HG03342 (cell line): ENCODE measurements at regions not wholly inside any gene's neighbourhood (a gene's known extent, or its start where the extent isn't known, plus 50 kb on each side); places are given as distances from the start of the nearest gene placed in this dataset.
"Not testable (repeated sequence)": the region's sequence is repeated elsewhere in the genome, so short reads cannot be mapped to it uniquely, and the experiment has no call there.

ENCODE experiments used
- ATAC-seq: cut with Tn5 transposase; IDR thresholded peaks from one replicate; pipeline ENCODE4 v1.9.1; 2021; ENCODE audit warnings: mild to moderate bottlenecking, moderate library complexity; ENCODE audit not compliant: unreplicated experiment

DNA sequence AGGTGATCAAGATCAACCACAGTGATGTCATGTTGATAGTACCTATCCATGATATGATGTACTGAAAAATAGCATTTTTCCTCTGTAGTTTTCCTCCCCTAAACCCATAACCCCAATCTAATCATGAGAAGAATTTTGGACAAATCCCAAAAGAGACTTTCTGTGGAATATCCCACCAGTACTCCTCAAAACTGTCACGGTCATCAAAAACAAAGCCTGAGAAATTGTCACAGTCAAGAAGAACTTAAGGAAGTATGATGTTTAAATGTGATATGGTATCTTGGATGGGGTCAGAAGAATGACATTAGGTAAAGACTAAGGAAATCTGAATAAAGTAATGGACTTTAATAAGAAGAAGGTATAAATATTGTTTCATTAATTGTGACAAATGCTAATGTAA lies 248.8 kb downstream of the RMST start:
- no peak for ATAC-seq

- ATAC-seq: no peak
Measured at GRCh38 chr12:97713270-97713669, 250.7 kb downstream of the RMST start.

- no peak for ATAC-seq
Measured at GRCh38 chr12:97714107-97714563, 251.5 kb downstream of the RMST start.

DNA sequence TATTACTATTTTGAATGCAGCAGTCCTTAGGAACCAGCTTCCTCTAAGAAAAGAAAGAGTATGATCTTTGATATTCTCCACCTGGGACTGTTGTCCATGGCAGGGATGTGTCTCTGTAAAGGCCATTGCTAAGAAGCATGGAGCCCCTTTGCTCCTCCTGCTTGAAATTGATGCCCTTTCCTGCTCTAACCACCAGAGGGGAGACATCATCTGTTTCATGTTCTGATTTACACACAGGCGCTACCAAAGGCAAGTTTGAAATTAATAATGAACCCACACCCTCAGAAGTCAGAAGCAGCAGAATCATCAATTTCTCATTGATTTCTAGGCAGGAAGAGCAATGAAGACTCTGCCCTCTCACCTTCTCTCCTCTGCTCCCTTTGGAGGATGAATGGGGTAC lies 253.8 kb downstream of the RMST start:
- ATAC-seq: no peak

- ATAC-seq: not testable (repeated sequence)
Measured at GRCh38 chr12:97723801-97724200, 261.2 kb downstream of the RMST start.

GRCh38 chr12:97745406-97746101 lies 282.9 kb downstream of the RMST start:
- no peak for ATAC-seq

GRCh38 chr12:97748298-97748697 lies 285.7 kb downstream of the RMST start:
- no peak for ATAC-seq

DNA sequence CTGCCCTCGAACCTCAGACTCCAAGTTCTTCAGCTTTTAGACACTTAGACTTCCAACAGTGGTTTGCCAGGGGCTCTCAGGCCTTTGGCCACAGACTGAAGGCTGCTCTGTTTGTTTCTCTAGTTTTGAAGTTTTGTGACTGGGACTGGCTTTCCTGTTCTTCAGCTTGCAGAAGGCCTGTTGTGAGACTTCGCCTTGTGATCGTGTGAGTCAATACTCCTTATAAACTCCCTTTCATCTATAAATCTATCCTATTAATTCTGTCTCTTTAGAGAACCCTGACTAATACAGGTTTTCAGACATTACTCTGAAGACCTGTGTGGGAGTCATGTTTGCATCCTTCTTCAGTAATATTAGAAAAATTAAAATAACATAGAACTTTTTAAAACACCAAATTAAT lies 289.1 kb downstream of the RMST start:
- ATAC-seq: no peak

DNA sequence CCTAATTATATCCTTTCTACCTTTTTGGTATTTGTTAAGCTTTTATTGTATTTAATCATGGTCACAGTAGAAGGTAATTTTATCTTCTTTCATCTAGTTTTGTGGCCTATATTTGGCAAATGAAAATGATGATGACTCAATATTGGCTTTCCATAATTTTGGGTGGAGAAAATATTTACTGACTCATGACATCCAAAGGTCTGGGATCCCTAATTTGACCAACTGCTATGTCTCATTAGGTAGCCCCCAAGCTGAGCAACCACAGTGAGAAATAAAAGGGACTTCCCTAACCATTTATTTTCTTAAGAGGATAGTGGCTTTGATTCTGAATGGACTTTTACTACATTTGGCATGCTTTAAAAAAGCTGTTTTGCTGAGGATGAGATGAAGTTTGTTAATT lies 289.5 kb downstream of the RMST start:
- no peak for ATAC-seq

DNA sequence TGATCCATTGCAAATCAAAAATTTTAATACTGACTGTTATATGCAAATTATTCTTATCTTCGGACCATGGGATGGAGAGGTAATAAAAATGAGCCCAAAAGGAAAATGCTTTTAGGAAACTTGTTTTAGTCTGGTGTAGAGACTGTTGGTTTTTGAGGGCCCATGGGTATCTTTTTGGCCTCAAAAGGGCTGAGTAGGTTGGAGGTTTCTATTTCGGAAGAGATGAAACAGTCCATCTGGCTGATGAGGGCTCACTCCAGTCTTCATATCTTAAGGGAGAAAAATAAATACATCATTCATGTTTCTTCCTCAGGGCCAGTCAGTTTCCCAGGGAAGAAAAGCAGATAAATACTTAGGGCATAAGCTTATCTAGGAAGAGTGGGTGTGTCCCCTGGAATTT lies 290.7 kb downstream of the RMST start:
- no peak for ATAC-seq

DNA sequence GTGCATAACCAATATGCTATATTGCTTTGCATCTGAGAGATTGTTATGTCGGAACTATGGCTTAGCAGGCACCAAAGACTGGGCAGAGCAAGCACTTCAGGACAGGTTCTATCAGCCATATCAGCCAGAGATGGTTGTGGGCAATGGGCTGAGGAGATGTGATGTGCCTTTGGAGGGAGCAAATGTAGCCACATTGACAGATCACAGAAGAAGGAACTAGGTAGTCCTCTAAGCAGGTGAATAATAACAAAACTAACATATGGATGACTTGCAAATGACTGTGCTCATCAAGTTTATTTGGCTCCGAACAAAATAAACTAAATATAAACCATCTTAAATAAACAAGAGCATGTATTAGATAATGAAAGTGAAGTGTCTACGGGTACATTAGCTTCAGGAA lies 291.7 kb downstream of the RMST start:
- ATAC-seq: no peak

DNA sequence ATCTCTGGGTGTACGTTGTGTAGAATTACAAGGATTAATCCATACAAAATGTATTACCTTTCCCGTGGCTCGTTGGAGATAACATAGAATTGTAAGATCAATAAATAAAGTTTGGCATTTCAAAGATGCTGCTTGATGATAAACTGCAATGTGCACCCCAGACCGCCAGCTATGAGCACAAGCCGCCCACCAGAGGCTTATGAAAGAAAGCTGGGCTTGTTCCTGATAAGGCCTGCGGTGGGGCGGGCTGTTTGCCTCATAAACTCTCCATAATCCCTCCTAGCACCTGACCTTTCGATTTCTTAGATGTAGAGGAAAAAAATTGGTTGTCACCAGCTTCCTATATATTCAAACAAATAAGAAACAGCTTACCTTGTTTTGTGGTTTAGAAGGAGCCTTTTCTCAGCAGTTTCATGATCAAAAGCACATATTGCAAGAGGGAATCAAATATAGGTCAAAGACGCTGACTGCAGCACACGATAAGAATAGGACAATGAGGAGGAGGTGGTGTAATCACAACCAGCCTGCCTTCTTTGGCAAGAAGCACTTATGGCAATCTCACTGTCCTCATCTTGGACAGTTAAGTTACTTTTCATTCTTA lies 293.6 kb downstream of the RMST start:
- ATAC-seq: no peak

DNA sequence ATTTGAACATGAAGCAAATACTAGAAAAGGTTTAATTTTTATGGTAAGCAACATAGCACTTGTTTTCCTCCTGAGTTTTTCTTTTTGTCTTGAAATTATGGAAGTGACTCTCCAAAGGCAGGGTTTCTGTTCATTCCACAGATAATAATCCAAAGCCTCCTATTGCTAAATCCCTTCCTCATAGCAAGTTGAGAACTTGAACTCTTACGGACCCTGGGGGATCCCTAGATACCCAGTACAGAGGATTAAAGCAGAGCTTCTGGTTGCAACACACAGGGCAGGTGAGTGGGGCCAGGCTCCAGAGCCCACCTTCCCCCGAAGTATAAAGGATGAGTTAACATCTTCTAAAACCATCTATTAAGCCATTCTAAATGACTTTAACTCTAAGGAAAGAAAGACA lies 294.1 kb downstream of the RMST start:
- ATAC-seq: no peak

DNA sequence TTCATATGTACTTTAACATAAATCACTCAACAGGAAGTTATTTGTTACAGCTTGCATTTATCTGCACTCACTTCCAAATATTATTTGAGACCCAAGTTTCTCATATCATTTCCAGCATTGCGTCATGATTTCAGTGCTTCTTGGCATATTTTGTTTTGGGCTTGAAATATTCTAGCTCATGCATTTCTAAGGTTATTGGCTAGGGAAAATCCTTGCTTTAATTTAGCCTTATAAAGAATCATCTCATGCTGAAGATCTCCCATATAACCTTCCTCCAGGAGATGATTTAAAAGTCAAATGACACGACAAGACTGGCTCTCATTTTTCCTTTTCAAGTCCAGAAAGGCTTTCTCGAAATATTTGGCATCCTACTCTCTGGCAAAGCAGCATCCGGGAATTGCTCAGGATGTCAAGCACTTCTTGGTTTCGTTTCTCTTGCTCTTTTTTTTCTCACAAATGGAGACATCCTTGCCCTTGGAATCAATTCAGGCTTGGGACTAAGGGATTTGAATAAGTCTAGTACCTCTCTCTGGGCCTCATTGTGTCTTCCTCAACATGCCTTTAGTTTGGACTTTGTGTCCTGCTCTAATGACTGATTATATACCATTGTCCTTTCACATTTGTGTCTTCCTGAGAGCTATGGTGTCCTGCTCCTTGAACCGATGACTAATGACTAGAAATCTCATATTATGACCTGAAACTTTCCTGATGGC lies 295.0 kb downstream of the RMST start:
- no peak for ATAC-seq

- no peak for ATAC-seq
Measured at GRCh38 chr12:97758194-97758501, 295.5 kb downstream of the RMST start.

GRCh38 chr12:97758586-97758985 lies 296.0 kb downstream of the RMST start:
- no peak for ATAC-seq

DNA sequence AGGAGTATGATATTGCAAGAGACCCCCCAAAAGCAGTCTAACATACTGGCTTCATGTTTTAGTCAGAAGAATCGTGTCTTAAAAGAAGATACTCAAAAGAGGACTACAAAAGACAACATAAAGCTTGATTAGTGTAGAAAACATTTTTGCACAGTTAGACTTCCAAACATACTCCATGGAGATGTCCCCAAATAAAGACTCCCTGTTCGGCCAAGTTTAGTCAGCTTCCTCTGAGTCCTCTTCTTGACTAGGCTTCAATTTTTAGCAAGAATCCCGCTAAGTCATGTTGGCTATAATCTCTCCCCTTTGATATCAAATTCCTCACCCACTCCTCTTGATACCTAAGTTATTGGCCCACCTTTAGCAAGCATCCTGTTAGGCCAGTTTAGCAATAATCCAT lies 298.0 kb downstream of the RMST start:
- no peak for ATAC-seq

GRCh38 chr12:97763113-97763512 lies 300.5 kb downstream of the RMST start:
- ATAC-seq: no peak

GRCh38 chr12:97764700-97765099 lies 302.1 kb downstream of the RMST start:
- no peak for ATAC-seq

- ATAC-seq: no peak
Measured at GRCh38 chr12:97767347-97767746, 304.7 kb downstream of the RMST start.

GRCh38 chr12:97778111-97778510 lies 315.5 kb downstream of the RMST start:
- ATAC-seq: no peak

- ATAC-seq: no peak
Measured at GRCh38 chr12:97781342-97781741, 318.7 kb downstream of the RMST start.
